SK-N-SH (cell line): ENCODE measurements at regions not wholly inside any gene's neighbourhood (a gene's known extent, or its start where the extent isn't known, plus 50 kb on each side); places are given as distances from the start of the nearest gene placed in this dataset.

Source experiments
- CTCF ChIA-PET: fragments of 300-600, 350-600 bp; formaldehyde crosslinking; extraction: SDS; loops from one replicate; lab custom pipeline; 2021; lab: Yijun Ruan, JAX
- POLR2A ChIA-PET: fragments of 350-600 bp; sonication (Branson Sonifier 250); formaldehyde crosslinking; extraction: SDS; loops from one replicate; lab custom pipeline; 2020; ENCODE audit warnings: antibody characterized with exemption, inconsistent platforms; lab: Yijun Ruan, JAX
- DNase-seq: peaks from one replicate; pipeline ENCODE4 v3.0.0; 2012
- H2AFZ ChIP-seq: fragments of 200-600 bp; sonication (generic); 2 replicates; pipeline ENCODE4 v1.8.1; 2016; ENCODE audit warnings: antibody characterized with exemption, mild to moderate bottlenecking, low read depth
- H3F3A ChIP-seq: fragments of 200-600 bp; sonication (generic); replicated peaks from 2 replicates; pipeline ENCODE3; 2016; ENCODE audit warnings: antibody characterized with exemption, mild to moderate bottlenecking; ENCODE audit not compliant: insufficient read depth
- H3K27ac ChIP-seq, 2 experiments: fragments of 200-500 bp in 1 of 2; fragments of 200-600 bp in 1 of 2; sonication (Bioruptor generic) in 1 of 2; sonication (generic), shearing (Covaris generic) in 1 of 2; 2 replicates each; pipeline versions ENCODE4 v1.5.1 to v1.6.1; 2014 to 2016; ENCODE audit warnings: low read depth in 2 of 2, inconsistent platforms in 1 of 2, low read length in 1 of 2, mild to moderate bottlenecking in 1 of 2, mixed read lengths in 1 of 2
- H3K27me3 ChIP-seq: fragments of 200-600 bp; sonication (generic), shearing (Covaris generic); 2 replicates; pipeline ENCODE4 v1.6.1; 2016; ENCODE audit warnings: mixed run types; ENCODE audit not compliant: insufficient read depth
- H3K36me3 ChIP-seq, 2 experiments: fragments of 200-500 bp in 1 of 2; fragments of 200-600 bp in 1 of 2; sonication (Bioruptor generic) in 1 of 2; sonication (generic) in 1 of 2; replicated peaks in 1 of 2; 2 replicates each; pipeline versions ENCODE3 to v1.5.1; 2014 to 2016; ENCODE audit warnings: low read length in 1 of 2, mild to moderate bottlenecking in 1 of 2; ENCODE audit not compliant: insufficient read depth in 2 of 2, control insufficient read depth in 1 of 2
- H3K4me1 ChIP-seq, 2 experiments: fragments of 200-500 bp in 1 of 2; fragments of 200-600 bp in 1 of 2; sonication (Bioruptor generic) in 1 of 2; sonication (generic), shearing (Covaris generic) in 1 of 2; 2 replicates each; pipeline versions ENCODE4 v1.5.1 to v1.6.1; 2014 to 2016; ENCODE audit warnings: low read depth in 1 of 2, low read length in 1 of 2, mixed run types in 1 of 2; ENCODE audit not compliant: insufficient read depth in 2 of 2, control insufficient read depth in 1 of 2
- H3K4me2 ChIP-seq: fragments of 200-600 bp; sonication (generic), shearing (Covaris generic); 2 replicates; pipeline ENCODE4 v1.6.1; 2017; ENCODE audit warnings: mixed run types
- H3K4me3 ChIP-seq, 2 experiments: fragments of 200-500 bp in 1 of 2; fragments of 200-600 bp in 1 of 2; sonication (Bioruptor generic) in 1 of 2; sonication (generic), shearing (Covaris generic) in 1 of 2; 2 replicates each; pipeline versions ENCODE4 v1.5.1 to v1.8.1; 2014 to 2016; ENCODE audit warnings: low read depth in 2 of 2, inconsistent platforms in 1 of 2, low read length in 1 of 2, mild to moderate bottlenecking in 1 of 2, mixed read lengths in 1 of 2, moderate library complexity in 1 of 2
- H3K79me2 ChIP-seq: fragments of 200-600 bp; sonication (generic); 2 replicates; pipeline ENCODE4 v1.8.1; 2017; ENCODE audit warnings: mild to moderate bottlenecking; ENCODE audit not compliant: insufficient read depth
- H3K9ac ChIP-seq: fragments of 200-600 bp; sonication (generic); 2 replicates; pipeline ENCODE4 v1.6.1; 2017; ENCODE audit warnings: mixed run types
- H3K9me2 ChIP-seq: fragments of 200-600 bp; sonication (generic); 2 replicates; pipeline ENCODE4 v1.6.1; 2017; ENCODE audit warnings: mixed run types
- H3K9me3 ChIP-seq: fragments of 200-600 bp; sonication (generic); 2 replicates; pipeline ENCODE4 v1.6.1; 2017; ENCODE audit warnings: mixed run types, mild to moderate bottlenecking, moderate library complexity
- H4K20me1 ChIP-seq: fragments of 200-600 bp; sonication (generic); 2 replicates; pipeline ENCODE4 v1.6.1; 2017; ENCODE audit warnings: mild to moderate bottlenecking, mixed run types; ENCODE audit not compliant: insufficient read depth
- CHD2 ChIP-seq: fragments of 150-350 bp; IDR thresholded peaks from 2 replicates; pipeline ENCODE4 v1.6.1; 2018; ENCODE audit warnings: low read length; ENCODE audit not compliant: partially characterized antibody
- EZH2phosphoT487 ChIP-seq: fragments of 200-600 bp; sonication (generic); IDR thresholded peaks from 2 replicates; pipeline ENCODE4 v1.6.1; 2017; ENCODE audit warnings: low read depth, mixed run types, mild to moderate bottlenecking, antibody characterized with exemption, moderate library complexity, borderline replicate concordance
- FOSL2 ChIP-seq: IDR thresholded peaks from 2 replicates; pipeline ENCODE4 v1.4.0; 2012; ENCODE audit warnings: low read depth, mild to moderate bottlenecking, moderate library complexity, borderline replicate concordance
- FOXM1 ChIP-seq: IDR thresholded peaks from 2 replicates; pipeline ENCODE4 v1.4.0; 2012; ENCODE audit warnings: low read depth, mild to moderate bottlenecking
- MXI1 ChIP-seq: IDR thresholded peaks from 2 replicates; pipeline ENCODE4 v1.6.1; 2012; ENCODE audit warnings: mild to moderate bottlenecking, low read depth, low read length, improper control_type of control experiment
- POLR2AphosphoS5 ChIP-seq: IDR thresholded peaks from 2 replicates; pipeline ENCODE4 v1.6.1; 2012; ENCODE audit warnings: low read depth, low read length
- RCOR1 ChIP-seq: fragments of 150-350 bp; IDR thresholded peaks from 2 replicates; pipeline ENCODE4 v1.6.1; 2017; ENCODE audit warnings: antibody characterized with exemption, low read length
- RFX5 ChIP-seq: IDR thresholded peaks from 2 replicates; pipeline ENCODE4 v1.6.1; 2012; ENCODE audit warnings: mild to moderate bottlenecking, improper control_type of control experiment, low read length
- RXRA ChIP-seq: IDR thresholded peaks from 2 replicates; pipeline ENCODE4 v1.4.0; 2012; ENCODE audit warnings: low read depth, mild to moderate bottlenecking, borderline replicate concordance
- SIN3A ChIP-seq: IDR thresholded peaks from 2 replicates; pipeline ENCODE4 v1.6.1; 2012; ENCODE audit warnings: low read depth, mild to moderate bottlenecking, low read length, moderate library complexity, borderline replicate concordance
- TAF1 ChIP-seq: IDR thresholded peaks from 2 replicates; pipeline ENCODE4 v1.6.1; 2012; ENCODE audit warnings: low read depth, mild to moderate bottlenecking, low read length, moderate library complexity, borderline replicate concordance
- TCF12 ChIP-seq: IDR thresholded peaks from 2 replicates; pipeline ENCODE4 v1.4.0; 2012
- YY1 ChIP-seq: IDR thresholded peaks from 2 replicates; pipeline ENCODE4 v1.4.0; 2012; ENCODE audit warnings: low read depth, mild to moderate bottlenecking
- WGBS: methylation state at CpG from one replicate; pipeline ENCODE4 v1.1.6; 2017; ENCODE audit warnings: low lambda C conversion rate; 5-methylcytosine and 5-hydroxymethylcytosine counted together
- TF ChIP-seq, protein P1 (sequence below): fragments of 150-350 bp; IDR thresholded peaks from 2 replicates; pipeline ENCODE4 v1.6.1; 2016; ENCODE audit warnings: mild to moderate bottlenecking, low read depth, low read length
- TF ChIP-seq, protein P2 (sequence below): IDR thresholded peaks from 2 replicates; pipeline ENCODE4 v1.6.1; 2012; ENCODE audit warnings: mild to moderate bottlenecking, low read depth, low read length, moderate library complexity
- TF ChIP-seq, protein P3 (sequence below): IDR thresholded peaks from 2 replicates; pipeline ENCODE4 v1.4.0; 2012; ENCODE audit warnings: low read depth, borderline replicate concordance
- TF ChIP-seq, protein P4 (sequence below): fragments of 150-350 bp; IDR thresholded peaks from 2 replicates; pipeline ENCODE4 v1.6.1; 2017; ENCODE audit warnings: antibody characterized with exemption, low read length, low read depth, borderline replicate concordance

DNA sequence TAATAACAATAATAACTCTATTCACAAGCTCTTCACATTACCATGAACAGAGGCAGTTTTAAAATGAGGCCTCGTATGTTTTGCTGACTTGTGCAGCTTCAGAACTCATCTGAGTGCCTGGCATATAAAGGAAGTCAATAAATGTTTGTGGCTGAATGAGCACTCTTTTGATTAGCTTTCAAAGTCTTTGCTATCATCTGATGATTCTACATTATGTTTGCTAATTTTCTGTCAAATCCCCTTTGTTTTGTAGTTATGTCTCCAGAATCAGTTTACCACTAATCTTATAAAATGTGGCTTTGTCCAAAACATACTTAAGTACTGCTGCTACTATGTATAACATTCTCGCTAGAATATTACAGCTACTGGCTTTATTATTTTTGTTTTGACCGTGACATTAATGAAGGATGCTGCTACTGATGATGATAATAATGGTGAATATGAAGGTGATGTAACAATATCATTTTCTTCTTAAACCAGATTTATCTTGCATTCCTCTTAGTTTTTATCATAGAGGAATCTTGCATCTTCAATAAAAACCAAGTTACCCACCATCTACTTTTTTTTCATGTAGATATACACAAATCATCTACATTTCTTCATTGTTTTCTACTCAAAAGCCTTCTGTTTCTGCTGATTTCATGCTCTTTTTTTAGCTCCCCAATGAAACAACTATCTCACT lies 384.5 kb downstream of the NAF1 start:
- no peaks in the 10 kb centered on the region for H3K9me3 ChIP-seq
- H3K9me2 ChIP-seq, result no peaks in the 10 kb centered on the region
- no peaks in the 10 kb centered on the region for H4K20me1 ChIP-seq
- H3K27ac ChIP-seq, result no peak overlapping the region
- H3F3A ChIP-seq, result no peaks in the 10 kb centered on the region
- no peaks in the 10 kb centered on the region for H3K27me3 ChIP-seq
- H3K9ac ChIP-seq, result no peak overlapping the region
- WGBS, result 32% methylated on average over 3 of the region's 3 CpGs
- H3K4me2 ChIP-seq, result no peak overlapping the region
- TF ChIP-seq RXRA (no peak), RFX5 (no peak), MXI1 (no peak), FOXM1 (no peak)
- TF ChIP-seq, protein P1, sequence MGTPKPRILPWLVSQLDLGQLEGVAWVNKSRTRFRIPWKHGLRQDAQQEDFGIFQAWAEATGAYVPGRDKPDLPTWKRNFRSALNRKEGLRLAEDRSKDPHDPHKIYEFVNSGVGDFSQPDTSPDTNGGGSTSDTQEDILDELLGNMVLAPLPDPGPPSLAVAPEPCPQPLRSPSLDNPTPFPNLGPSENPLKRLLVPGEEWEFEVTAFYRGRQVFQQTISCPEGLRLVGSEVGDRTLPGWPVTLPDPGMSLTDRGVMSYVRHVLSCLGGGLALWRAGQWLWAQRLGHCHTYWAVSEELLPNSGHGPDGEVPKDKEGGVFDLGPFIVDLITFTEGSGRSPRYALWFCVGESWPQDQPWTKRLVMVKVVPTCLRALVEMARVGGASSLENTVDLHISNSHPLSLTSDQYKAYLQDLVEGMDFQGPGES, result no peak
- TF ChIP-seq, protein P2, sequence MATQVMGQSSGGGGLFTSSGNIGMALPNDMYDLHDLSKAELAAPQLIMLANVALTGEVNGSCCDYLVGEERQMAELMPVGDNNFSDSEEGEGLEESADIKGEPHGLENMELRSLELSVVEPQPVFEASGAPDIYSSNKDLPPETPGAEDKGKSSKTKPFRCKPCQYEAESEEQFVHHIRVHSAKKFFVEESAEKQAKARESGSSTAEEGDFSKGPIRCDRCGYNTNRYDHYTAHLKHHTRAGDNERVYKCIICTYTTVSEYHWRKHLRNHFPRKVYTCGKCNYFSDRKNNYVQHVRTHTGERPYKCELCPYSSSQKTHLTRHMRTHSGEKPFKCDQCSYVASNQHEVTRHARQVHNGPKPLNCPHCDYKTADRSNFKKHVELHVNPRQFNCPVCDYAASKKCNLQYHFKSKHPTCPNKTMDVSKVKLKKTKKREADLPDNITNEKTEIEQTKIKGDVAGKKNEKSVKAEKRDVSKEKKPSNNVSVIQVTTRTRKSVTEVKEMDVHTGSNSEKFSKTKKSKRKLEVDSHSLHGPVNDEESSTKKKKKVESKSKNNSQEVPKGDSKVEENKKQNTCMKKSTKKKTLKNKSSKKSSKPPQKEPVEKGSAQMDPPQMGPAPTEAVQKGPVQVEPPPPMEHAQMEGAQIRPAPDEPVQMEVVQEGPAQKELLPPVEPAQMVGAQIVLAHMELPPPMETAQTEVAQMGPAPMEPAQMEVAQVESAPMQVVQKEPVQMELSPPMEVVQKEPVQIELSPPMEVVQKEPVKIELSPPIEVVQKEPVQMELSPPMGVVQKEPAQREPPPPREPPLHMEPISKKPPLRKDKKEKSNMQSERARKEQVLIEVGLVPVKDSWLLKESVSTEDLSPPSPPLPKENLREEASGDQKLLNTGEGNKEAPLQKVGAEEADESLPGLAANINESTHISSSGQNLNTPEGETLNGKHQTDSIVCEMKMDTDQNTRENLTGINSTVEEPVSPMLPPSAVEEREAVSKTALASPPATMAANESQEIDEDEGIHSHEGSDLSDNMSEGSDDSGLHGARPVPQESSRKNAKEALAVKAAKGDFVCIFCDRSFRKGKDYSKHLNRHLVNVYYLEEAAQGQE, result no peak
- TF ChIP-seq, all 33 proteins: peak for 0
- H3K36me3 ChIP-seq, result no peaks in the 10 kb centered on the region
- no peaks in the 10 kb centered on the region for H3K4me1 ChIP-seq
- peak overlapping the region; percentile 74; the same call in 1 of the 2 replicates for H2AFZ ChIP-seq
- ChIA-PET POLR2A (no interaction called here), CTCF (interaction anchor here (1.0 kb wide), 1 partner anchor 551 kb away, joined by 3 read pairs; no protein-coding TSS in a partner anchor)
- no peak for DNase-seq
- no peaks in the 10 kb centered on the region for H3K79me2 ChIP-seq
- no peak overlapping the region for H3K4me3 ChIP-seq

GRCh38 chr4:162770761-162771490 lies 395.8 kb downstream of the NAF1 start:
- Histone ChIP-seq H3K4me3 (no peak overlapping the region), H3K9ac (no peak overlapping the region), H3K79me2 (no peaks in the 10 kb centered on the region), H3K36me3 (no peaks in the 10 kb centered on the region), H3K4me2 (no peak overlapping the region), H3F3A (no peaks in the 10 kb centered on the region), H3K9me3 (no peaks in the 10 kb centered on the region), H3K27ac (no peak overlapping the region), H3K4me1 (no peaks in the 10 kb centered on the region), H3K27me3 (no peaks in the 10 kb centered on the region), H2AFZ (no peak overlapping the region), H4K20me1 (no peaks in the 10 kb centered on the region), H3K9me2 (no peaks in the 10 kb centered on the region)
- DNase-seq, result no peak
- 8% methylated on average over 1 of the region's 1 CpG for WGBS
- POLR2A ChIA-PET, result no interaction called here
- CTCF ChIA-PET, result interaction anchor here (0.6 kb wide), 1 partner anchor 14 kb away, joined by 3 read pairs; no protein-coding TSS in a partner anchor
- TF ChIP-seq RFX5 (no peak), YY1 (no peak), RCOR1 (no peak), FOSL2 (no peak), CHD2 (no peak), POLR2AphosphoS5 (no peak), RXRA (no peak), TCF12 (no peak), TAF1 (no peak), SIN3A (no peak), EZH2phosphoT487 (no peak)
- TF ChIP-seq, protein P1, result no peak
- TF ChIP-seq, protein P3, sequence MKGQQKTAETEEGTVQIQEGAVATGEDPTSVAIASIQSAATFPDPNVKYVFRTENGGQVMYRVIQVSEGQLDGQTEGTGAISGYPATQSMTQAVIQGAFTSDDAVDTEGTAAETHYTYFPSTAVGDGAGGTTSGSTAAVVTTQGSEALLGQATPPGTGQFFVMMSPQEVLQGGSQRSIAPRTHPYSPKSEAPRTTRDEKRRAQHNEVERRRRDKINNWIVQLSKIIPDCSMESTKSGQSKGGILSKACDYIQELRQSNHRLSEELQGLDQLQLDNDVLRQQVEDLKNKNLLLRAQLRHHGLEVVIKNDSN, result no peak
- TF ChIP-seq, protein P4, sequence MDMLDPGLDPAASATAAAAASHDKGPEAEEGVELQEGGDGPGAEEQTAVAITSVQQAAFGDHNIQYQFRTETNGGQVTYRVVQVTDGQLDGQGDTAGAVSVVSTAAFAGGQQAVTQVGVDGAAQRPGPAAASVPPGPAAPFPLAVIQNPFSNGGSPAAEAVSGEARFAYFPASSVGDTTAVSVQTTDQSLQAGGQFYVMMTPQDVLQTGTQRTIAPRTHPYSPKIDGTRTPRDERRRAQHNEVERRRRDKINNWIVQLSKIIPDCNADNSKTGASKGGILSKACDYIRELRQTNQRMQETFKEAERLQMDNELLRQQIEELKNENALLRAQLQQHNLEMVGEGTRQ, result no peak
- TF ChIP-seq, all 33 proteins: peak for 0
